Cardiac fibroblast (primary cell): ENCODE measurements at regions not wholly inside any gene's neighbourhood (a gene's known extent, or its start where the extent isn't known, plus 50 kb on each side); places are given as distances from the start of the nearest gene placed in this dataset.
A peak's percentile ranks its signal among the peaks of the same experiment; 100 is the strongest.
"Not testable (repeated sequence)": the region's sequence is repeated elsewhere in the genome, so short reads cannot be mapped to it uniquely, and the experiment has no call there.

ENCODE experiments used
- DNase-seq, 2 donors: peaks; one replicate each; pipeline versions ENCODE4 v3.0.0 to v3.0.0-alpha.2; 2010; ENCODE audit warnings: low read depth in 2 of 2
- H3K4me3 ChIP-seq, 2 donors: replicated peaks in 1 of 2; 1 replicate in 1 of 2; 2 replicates in 1 of 2; pipeline ENCODE4 v1.5.1; 2011; ENCODE audit warnings: low read depth in 2 of 2, low read length in 2 of 2, mild to moderate bottlenecking in 2 of 2, moderate library complexity in 1 of 2
- CTCF ChIP-seq: IDR thresholded peaks from one replicate; pipeline ENCODE4 v1.5.1; 2011; ENCODE audit warnings: low read depth, mild to moderate bottlenecking, low read length, inconsistent platforms

- H3K4me3 ChIP-seq = no peak overlapping the region
- no peak for DNase-seq
- no peak for TF ChIP-seq CTCF
These were observed 64.7 kb upstream of the CREB3L1 start for GRCh38 chr11:46212720-46213119.

- no peak for TF ChIP-seq CTCF
- no peak for DNase-seq
- no peak overlapping the region for H3K4me3 ChIP-seq
These were observed 66.6 kb upstream of the CREB3L1 start for GRCh38 chr11:46210856-46211255.

GRCh38 chr11:46210133-46210636 is 67.3 kb upstream of the CREB3L1 start:
- peak; percentile 83 to 89 for DNase-seq
- no peak for TF ChIP-seq CTCF
- no peak overlapping the region for H3K4me3 ChIP-seq

GRCh38 chr11:46209624-46210023 is 67.8 kb upstream of the CREB3L1 start:
- H3K4me3 ChIP-seq, DNase-seq: not testable (repeated sequence)

- DNase-seq = no peak
- TF ChIP-seq CTCF = no peak
- no peak overlapping the region for H3K4me3 ChIP-seq
These were observed 68.7 kb upstream of the CREB3L1 start for GRCh38 chr11:46208803-46209202.

GRCh38 chr11:46207270-46207669 is 70.2 kb upstream of the CREB3L1 start:
- no peak for DNase-seq
- no peak for TF ChIP-seq CTCF
- no peak overlapping the region for H3K4me3 ChIP-seq

GRCh38 chr11:46204415-46204814 is 73.0 kb upstream of the CREB3L1 start:
- DNase-seq = not testable (repeated sequence)

GRCh38 chr11:46203746-46204145 is 73.7 kb upstream of the CREB3L1 start:
- no peak for TF ChIP-seq CTCF
- no peak for DNase-seq
- no peak overlapping the region for H3K4me3 ChIP-seq

More at GRCh38 chr11:46204415-46204814, 73.0 kb upstream of the CREB3L1 start:
- H3K4me3 ChIP-seq = not testable (repeated sequence)
